ENCODE measurements at regions not wholly inside any gene's neighbourhood (a gene's known extent, or its start where the extent isn't known, plus 50 kb on each side); places are given as distances from the start of the nearest gene placed in this dataset.

- TF ChIP-seq ZBTB40 (IDR thresholded peaks at IDR 0.05; ENCODE audit: borderline replicate concordance): no peak
- no peak for TF ChIP-seq POU2F2 (IDR thresholded peaks at IDR 0.05; ENCODE audit: borderline replicate concordance, low read depth, low read length)
- TF ChIP-seq HDGF (IDR thresholded peaks at IDR 0.05): no peak
- no peak for TF ChIP-seq BRCA1 (IDR thresholded peaks at IDR 0.05; ENCODE audit: low read depth, low read length)
- no peak for TF ChIP-seq HDAC6 (IDR thresholded peaks at IDR 0.05; ENCODE audit: unreplicated experiment)
- 0 out of 2 replicates have a peak, but pooled peaks have one; percentile 71 for TF ChIP-seq CBX5 (IDR thresholded peaks at IDR 0.05; ENCODE audit: low read depth)
- TF ChIP-seq GABPA (IDR thresholded peaks at IDR 0.05; ENCODE audit: low read depth): no peak
- no peak for TF ChIP-seq BMI1 (IDR thresholded peaks at IDR 0.05; ENCODE audit: borderline replicate concordance)
- TF ChIP-seq ETV6 (conservative IDR thresholded peaks at IDR 0.05 in 1 of 2, IDR thresholded peaks at IDR 0.05 in 1 of 2; ENCODE audit: borderline replicate concordance in 1 of 2, low read depth in 1 of 2): peak in 1 of 2 experiments; percentile 81; a peak in 2 of 4 replicates
- TF ChIP-seq SRF (IDR thresholded peaks at IDR 0.05; ENCODE audit: low read depth in 2 of 2, low read length in 2 of 2): no peak
- TF ChIP-seq TARDBP (IDR thresholded peaks at IDR 0.05; ENCODE audit: borderline replicate concordance): no peak
- TF ChIP-seq BHLHE40 (IDR thresholded peaks at IDR 0.05; ENCODE audit: borderline replicate concordance in 1 of 2, low read depth in 2 of 2, low read length in 1 of 2): peak; percentile 73 to 78
- TF ChIP-seq HDAC2 (IDR thresholded peaks at IDR 0.05): no peak
- TF ChIP-seq SMC3 (IDR thresholded peaks at IDR 0.05; ENCODE audit: borderline replicate concordance, low read length): no peak; the same call in 1 of the 2 replicates
- no peak for TF ChIP-seq ZBTB11 (CRISPR knock-in tag; IDR thresholded peaks at IDR 0.05)
- no peak for TF ChIP-seq RELA (IDR thresholded peaks at IDR 0.05; ENCODE audit: borderline replicate concordance, partially characterized antibody)
- no peak for TF ChIP-seq BCLAF1 (IDR thresholded peaks at IDR 0.05)
- TF ChIP-seq RFX5 (IDR thresholded peaks at IDR 0.05; ENCODE audit: low read depth, low read length): no peak
- TF ChIP-seq SMARCA5 (IDR thresholded peaks at IDR 0.05): no peak
- no peak for TF ChIP-seq ATF3 (IDR thresholded peaks at IDR 0.05; ENCODE audit: borderline replicate concordance, extremely low read depth, low read depth, low read length)
Observed at GRCh38 chr10:110425684-110426293, 71.9 kb upstream of the DUSP5 start (continued).
